GM18520 (cell line): ENCODE measurements at regions not wholly inside any gene's neighbourhood (a gene's known extent, or its start where the extent isn't known, plus 50 kb on each side); places are given as distances from the start of the nearest gene placed in this dataset.
"Not testable (repeated sequence)": the region's sequence is repeated elsewhere in the genome, so short reads cannot be mapped to it uniquely, and the experiment has no call there.

ENCODE experiments used
- ATAC-seq: cut with Tn5 transposase; IDR thresholded peaks from one replicate; pipeline ENCODE4 v1.9.1; 2021; ENCODE audit not compliant: unreplicated experiment

- no peak for ATAC-seq
Measured at GRCh38 chr1:177429234-177429633, 258.5 kb downstream of the BRINP2 start.

GRCh38 chr1:177427811-177428210 is 257.1 kb downstream of the BRINP2 start:
- ATAC-seq: no peak

GRCh38 chr1:177426497-177426896 is 255.7 kb downstream of the BRINP2 start:
- ATAC-seq: no peak

GRCh38 chr1:177425199-177425598 is 254.4 kb downstream of the BRINP2 start:
- ATAC-seq: no peak

- no peak for ATAC-seq
Measured at GRCh38 chr1:177424744-177425143, 254.0 kb downstream of the BRINP2 start.

GRCh38 chr1:177423090-177423489 is 252.3 kb downstream of the BRINP2 start:
- no peak for ATAC-seq

GRCh38 chr1:177413982-177414596 is 243.3 kb downstream of the BRINP2 start:
- no peak for ATAC-seq

GRCh38 chr1:177411381-177411780 is 240.6 kb downstream of the BRINP2 start:
- no peak for ATAC-seq

GRCh38 chr1:177410179-177410766 is 239.5 kb downstream of the BRINP2 start:
- no peak for ATAC-seq

GRCh38 chr1:177406323-177406722 is 235.6 kb downstream of the BRINP2 start:
- ATAC-seq: not testable (repeated sequence)

- no peak for ATAC-seq
Measured at GRCh38 chr1:177392336-177392735, 221.6 kb downstream of the BRINP2 start.

- no peak for ATAC-seq
Measured at GRCh38 chr1:177385760-177386698, 215.3 kb downstream of the BRINP2 start.

GRCh38 chr1:177384461-177384860 is 213.7 kb downstream of the BRINP2 start:
- ATAC-seq: no peak

- ATAC-seq: no peak
Measured at GRCh38 chr1:177383715-177384114, 213.0 kb downstream of the BRINP2 start.

- no peak for ATAC-seq
Measured at GRCh38 chr1:177377866-177378265, 207.1 kb downstream of the BRINP2 start.

- ATAC-seq: no peak
Measured at GRCh38 chr1:177368255-177368654, 197.5 kb downstream of the BRINP2 start.

- no peak for ATAC-seq
Measured at GRCh38 chr1:177366091-177366490, 195.3 kb downstream of the BRINP2 start.

- no peak for ATAC-seq
Measured at GRCh38 chr1:177360791-177361190, 190.0 kb downstream of the BRINP2 start.

GRCh38 chr1:177356674-177357435 is 186.1 kb downstream of the BRINP2 start:
- ATAC-seq: no peak

- ATAC-seq: no peak
Measured at GRCh38 chr1:177355575-177355974, 184.8 kb downstream of the BRINP2 start.

GRCh38 chr1:177354247-177354646 is 183.5 kb downstream of the BRINP2 start:
- no peak for ATAC-seq
